ENCODE measurements at regions not wholly inside any gene's neighbourhood (a gene's known extent, or its start where the extent isn't known, plus 50 kb on each side); places are given as distances from the start of the nearest gene placed in this dataset.

- TF ChIP-seq CTCF (IDR thresholded peaks at IDR 0.05), result peak; percentile 55; the same call in 1 of the 2 replicates
- TF ChIP-seq TCF7L2 (IDR thresholded peaks at IDR 0.05; ENCODE audit: low read depth, low read length), result no peak
- Histone ChIP-seq H3K9me3 (ENCODE audit: control insufficient read depth, insufficient read depth, low read depth, low read length) (no peaks in the 10 kb centered on the region), H3K27me3 (ENCODE audit: control insufficient read depth, insufficient read depth, low read length) (no peaks in the 10 kb centered on the region), H3K4me1 (ENCODE audit: control insufficient read depth, insufficient read depth, low read length) (no peaks in the 10 kb centered on the region), H3K27ac (ENCODE audit: low read length) (no peak overlapping the region), H3K36me3 (ENCODE audit: control insufficient read depth, insufficient read depth, low read length) (no peaks in the 10 kb centered on the region), H3K4me3 (ENCODE audit: low read depth in 2 of 2, low read length in 2 of 2) (no peak overlapping the region)
- ATAC-seq, result no peak
- intact Hi-C loops (cut with micrococcal nuclease; ENCODE audit: unreplicated experiment), result no loop called here
- ChIA-PET CTCF (no interaction called here), POLR2A (no interaction called here)
- in situ Hi-C loops (cut with HindIII; ENCODE audit: low pct_unique_long_range_greater_than_20kb, low sequenced_read_pairs), result no loop called here
- BruUV-seq (replicated peaks), result no TSS peak
- no peak for DNase-seq (ENCODE audit: low read depth, low spot score)
Observed at GRCh38 chr4:18366892-18367291, 345.3 kb upstream of the LCORL start.

GRCh38 chr4:18366136-18366535 is 344.6 kb upstream of the LCORL start:
- intact Hi-C loops (cut with micrococcal nuclease; ENCODE audit: unreplicated experiment) (no loop called here), in situ Hi-C loops (cut with HindIII; ENCODE audit: low pct_unique_long_range_greater_than_20kb, low sequenced_read_pairs) (no loop called here)
- no peak overlapping the region for H3K27ac ChIP-seq (ENCODE audit: low read length)
- ChIA-PET CTCF (no interaction called here), POLR2A (no interaction called here)
- no peaks in the 10 kb centered on the region for H3K36me3 ChIP-seq (ENCODE audit: control insufficient read depth, insufficient read depth, low read length)
- TF ChIP-seq SIN3A (IDR thresholded peaks at IDR 0.05; ENCODE audit: borderline replicate concordance, insufficient read depth, low read depth, low read length) (no peak), CTCF (IDR thresholded peaks at IDR 0.05) (no peak), TCF7L2 (IDR thresholded peaks at IDR 0.05; ENCODE audit: low read depth, low read length) (no peak), POLR2AphosphoS5 (IDR thresholded peaks at IDR 0.05; ENCODE audit: low read depth, low read length) (no peak), REST (IDR thresholded peaks at IDR 0.05; ENCODE audit: insufficient read depth in 1 of 2, low read depth in 2 of 2, low read length in 1 of 2) (no peak)
- no TSS peak for BruUV-seq (replicated peaks)
- no peak for DNase-seq (ENCODE audit: low read depth, low spot score)
- no peaks in the 10 kb centered on the region for H3K27me3 ChIP-seq (ENCODE audit: control insufficient read depth, insufficient read depth, low read length)
- no peaks in the 10 kb centered on the region for H3K9me3 ChIP-seq (ENCODE audit: control insufficient read depth, insufficient read depth, low read depth, low read length)
- no peak overlapping the region for H3K4me3 ChIP-seq (ENCODE audit: low read depth in 2 of 2, low read length in 2 of 2)
- no peaks in the 10 kb centered on the region for H3K4me1 ChIP-seq (ENCODE audit: control insufficient read depth, insufficient read depth, low read length)
- ATAC-seq, result no peak

GRCh38 chr4:18343581-18343980 is 322.0 kb upstream of the LCORL start:
- DNase-seq (ENCODE audit: low read depth, low spot score), result no peak
- intact Hi-C loops (cut with micrococcal nuclease; ENCODE audit: unreplicated experiment), result no loop called here
- TF ChIP-seq TCF7L2 (IDR thresholded peaks at IDR 0.05; ENCODE audit: low read depth, low read length), result no peak
- TF ChIP-seq CTCF (IDR thresholded peaks at IDR 0.05), result no peak
- no peak for TF ChIP-seq POLR2AphosphoS5 (IDR thresholded peaks at IDR 0.05; ENCODE audit: low read depth, low read length)
- TF ChIP-seq SIN3A (IDR thresholded peaks at IDR 0.05; ENCODE audit: borderline replicate concordance, insufficient read depth, low read depth, low read length), result no peak
- TF ChIP-seq REST (IDR thresholded peaks at IDR 0.05; ENCODE audit: insufficient read depth in 1 of 2, low read depth in 2 of 2, low read length in 1 of 2), result no peak
- Histone ChIP-seq H3K27me3 (ENCODE audit: control insufficient read depth, insufficient read depth, low read length) (no peaks in the 10 kb centered on the region), H3K4me3 (ENCODE audit: low read depth in 2 of 2, low read length in 2 of 2) (no peak overlapping the region), H3K9me3 (ENCODE audit: control insufficient read depth, insufficient read depth, low read depth, low read length) (no peaks in the 10 kb centered on the region), H3K36me3 (ENCODE audit: control insufficient read depth, insufficient read depth, low read length) (no peaks in the 10 kb centered on the region), H3K27ac (ENCODE audit: low read length) (no peak overlapping the region), H3K4me1 (ENCODE audit: control insufficient read depth, insufficient read depth, low read length) (no peaks in the 10 kb centered on the region)
- in situ Hi-C loops (cut with HindIII; ENCODE audit: low pct_unique_long_range_greater_than_20kb, low sequenced_read_pairs), result no loop called here
- POLR2A ChIA-PET, result no interaction called here
- no TSS peak for BruUV-seq (replicated peaks)
- CTCF ChIA-PET, result no interaction called here
- no peak for ATAC-seq

All from Panc1 (cell line).